ENCODE measurements at regions not wholly inside any gene's neighbourhood (a gene's known extent, or its start where the extent isn't known, plus 50 kb on each side); places are given as distances from the start of the nearest gene placed in this dataset.

DNA sequence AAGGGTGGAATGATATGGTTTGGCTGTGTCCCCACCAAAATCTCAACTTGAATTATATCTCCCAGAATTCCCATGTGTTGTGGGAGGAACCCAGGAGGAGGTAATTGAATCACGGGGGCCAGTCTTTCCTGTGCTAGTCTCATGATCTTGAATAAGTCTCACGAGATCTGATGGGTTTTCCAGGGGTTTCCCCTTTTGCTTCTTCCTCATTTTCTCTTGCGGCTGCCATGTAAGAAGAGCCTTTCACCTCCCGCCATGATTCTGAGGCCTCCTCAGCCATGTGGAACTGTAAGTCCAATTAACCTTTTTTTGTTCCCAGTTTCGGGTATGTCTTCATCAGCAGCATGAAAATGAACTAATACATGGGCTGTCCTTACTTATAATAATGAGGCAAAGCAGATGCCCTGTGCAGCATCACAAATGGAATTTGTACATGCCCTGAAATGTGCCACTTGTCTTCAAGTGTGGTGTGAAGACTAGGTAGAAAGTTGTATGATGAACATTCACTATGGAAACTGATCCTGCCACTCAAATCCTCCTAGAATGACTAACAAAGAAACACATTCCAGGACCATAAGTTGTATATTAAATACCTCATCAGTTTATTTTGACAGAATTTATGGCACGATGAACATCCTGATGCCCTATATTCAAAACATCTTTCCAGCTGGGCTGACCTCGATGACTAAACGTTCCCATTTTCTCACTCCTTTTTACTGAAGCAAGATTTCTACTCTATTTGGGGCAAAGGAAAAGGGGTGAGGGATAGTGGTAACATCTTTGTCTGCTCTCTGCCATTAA, 122.8 kb upstream of the CTTNBP2 start:
- no peaks in the 10 kb centered on the region for H3K36me3 ChIP-seq (ENCODE audit: control insufficient read depth, insufficient read depth, low read length)
- no peak overlapping the region for H3K4me3 Mint-ChIP-seq
- H3K4me1 ChIP-seq (ENCODE audit: control insufficient read depth, insufficient read depth, low read length, poor library complexity, severe bottlenecking), result no peaks in the 10 kb centered on the region
- H3K4me3 ChIP-seq (ENCODE audit: low read depth, low read length), result no peak overlapping the region
- H3K27me3 Mint-ChIP-seq, result no peaks in the 10 kb centered on the region
- ATAC-seq (ENCODE audit: low read depth in 2 of 2) (no peak), DNase-seq (no peak)
- H3K9me3 ChIP-seq (ENCODE audit: control insufficient read depth in 2 of 2, low read length in 2 of 2), result no peaks in the 10 kb centered on the region
- no peaks in the 10 kb centered on the region for H3K27me3 ChIP-seq (ENCODE audit: control insufficient read depth, insufficient read depth, low read length)
- no peaks in the 10 kb centered on the region for H3K4me1 Mint-ChIP-seq
- H3K36me3 Mint-ChIP-seq, result no peaks in the 10 kb centered on the region
- no peak overlapping the region for H3K27ac Mint-ChIP-seq
- H3K27ac ChIP-seq (ENCODE audit: insufficient read depth, low read length, poor library complexity, severe bottlenecking), result no peak overlapping the region
- H3K9me3 Mint-ChIP-seq, result peaks cover 0 to 3% (median 0%) of the 10 kb centered on the region in 7 donors

DNA sequence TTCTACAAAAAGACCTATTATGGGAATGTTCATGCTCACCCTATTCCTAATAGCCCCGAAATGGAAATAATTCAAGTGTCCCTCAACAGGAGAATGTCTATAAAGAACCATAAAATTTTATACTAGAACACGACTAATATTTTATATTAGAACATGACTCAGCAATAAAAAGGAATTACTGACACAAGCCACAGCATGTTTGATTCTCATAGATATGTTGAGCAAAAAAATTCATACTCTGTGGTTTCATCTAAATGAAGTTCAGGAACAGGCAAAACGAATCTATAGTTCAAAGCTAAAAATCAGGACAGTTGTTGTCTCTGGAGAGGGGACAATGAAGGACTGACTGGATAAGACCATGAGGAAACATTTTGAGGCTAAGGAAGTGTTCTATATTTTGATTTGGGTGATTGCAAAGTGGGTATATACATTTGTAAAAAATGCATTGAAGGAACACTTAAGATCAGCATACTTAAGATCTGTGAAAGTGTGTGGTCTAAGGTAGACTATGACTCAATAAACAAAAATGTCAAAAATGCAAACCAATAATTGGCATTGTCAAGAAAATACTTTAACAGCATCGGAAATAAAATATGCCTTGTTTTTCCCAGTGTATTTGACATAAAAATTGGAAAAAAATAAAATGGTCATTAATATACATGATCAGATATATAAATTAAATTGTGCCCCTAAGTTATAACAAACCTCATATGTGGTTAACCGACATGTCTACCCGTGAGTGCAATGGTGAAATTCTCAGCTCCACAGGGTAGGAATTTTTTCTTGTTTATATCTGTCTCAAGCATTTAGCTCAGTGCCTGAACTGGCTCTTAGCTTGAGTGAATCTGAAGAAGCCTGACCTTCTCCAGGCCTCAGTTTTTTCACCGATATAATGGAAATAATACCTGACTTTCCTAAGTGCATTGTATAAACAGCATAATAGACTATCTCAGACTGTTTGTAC, 124.9 kb upstream of the CTTNBP2 start:
- Mint-ChIP-seq H3K4me1 (no peaks in the 10 kb centered on the region), H3K9me3 (peaks cover 0 to 3% (median 0%) of the 10 kb centered on the region in 7 donors), H3K36me3 (no peaks in the 10 kb centered on the region), H3K27ac (no peak overlapping the region), H3K27me3 (no peaks in the 10 kb centered on the region), H3K4me3 (no peak overlapping the region)
- ATAC-seq (ENCODE audit: low read depth in 2 of 2) (no peak), DNase-seq (no peak)
- Histone ChIP-seq H3K4me3 (ENCODE audit: low read depth, low read length) (no peak overlapping the region), H3K27ac (ENCODE audit: insufficient read depth, low read length, poor library complexity, severe bottlenecking) (no peak overlapping the region), H3K9me3 (ENCODE audit: control insufficient read depth in 2 of 2, low read length in 2 of 2) (no peaks in the 10 kb centered on the region), H3K4me1 (ENCODE audit: control insufficient read depth, insufficient read depth, low read length, poor library complexity, severe bottlenecking) (no peaks in the 10 kb centered on the region), H3K27me3 (ENCODE audit: control insufficient read depth, insufficient read depth, low read length) (no peaks in the 10 kb centered on the region), H3K36me3 (ENCODE audit: control insufficient read depth, insufficient read depth, low read length) (no peaks in the 10 kb centered on the region)

DNA sequence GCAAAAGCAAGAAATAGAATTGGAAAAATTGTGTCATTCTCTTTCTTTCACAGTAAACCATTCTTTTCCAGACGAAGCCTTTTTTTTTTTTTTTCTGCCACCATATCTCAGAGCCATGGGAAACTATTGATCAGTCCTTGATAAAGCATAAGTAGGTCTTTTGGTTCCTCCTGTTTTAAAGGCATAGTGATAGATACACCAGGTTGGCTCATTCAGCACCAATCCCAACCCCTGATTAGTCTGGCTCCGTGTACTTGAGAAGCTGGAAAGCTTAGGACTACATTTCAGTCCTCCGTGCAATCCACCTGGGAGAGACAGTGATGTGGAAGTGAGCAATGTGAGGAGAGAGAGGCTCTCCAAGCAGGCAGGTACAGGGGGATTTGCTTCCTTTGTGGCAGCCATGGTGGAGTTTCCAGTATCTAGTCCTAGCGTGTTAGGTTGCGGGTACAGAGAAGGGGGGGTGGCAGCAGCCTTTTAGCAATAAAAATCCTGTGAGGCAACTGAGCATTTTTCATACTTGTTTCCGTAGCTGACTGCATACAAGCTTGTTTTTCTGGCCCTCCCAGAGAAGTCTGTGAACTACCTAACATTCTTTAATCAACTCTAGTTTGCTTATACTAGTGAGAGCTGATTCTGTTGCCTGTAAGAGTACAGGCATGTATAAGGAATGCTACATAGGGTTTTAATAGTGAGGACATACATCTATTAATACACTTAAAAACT, 127.4 kb upstream of the CTTNBP2 start:
- DNase-seq (no peak), ATAC-seq (ENCODE audit: low read depth in 2 of 2) (no peak)
- no peaks in the 10 kb centered on the region for H3K4me1 Mint-ChIP-seq
- no peaks in the 10 kb centered on the region for H3K27me3 Mint-ChIP-seq
- no peaks in the 10 kb centered on the region for H3K4me1 ChIP-seq (ENCODE audit: control insufficient read depth, insufficient read depth, low read length, poor library complexity, severe bottlenecking)
- no peak overlapping the region for H3K4me3 ChIP-seq (ENCODE audit: low read depth, low read length)
- peaks cover 0 to 3% (median 0%) of the 10 kb centered on the region in 7 donors for H3K9me3 Mint-ChIP-seq
- H3K27me3 ChIP-seq (ENCODE audit: control insufficient read depth, insufficient read depth, low read length), result no peaks in the 10 kb centered on the region
- H3K36me3 Mint-ChIP-seq, result no peaks in the 10 kb centered on the region
- no peak overlapping the region for H3K27ac ChIP-seq (ENCODE audit: insufficient read depth, low read length, poor library complexity, severe bottlenecking)
- H3K4me3 Mint-ChIP-seq, result no peak overlapping the region
- H3K36me3 ChIP-seq (ENCODE audit: control insufficient read depth, insufficient read depth, low read length), result no peaks in the 10 kb centered on the region
- H3K27ac Mint-ChIP-seq, result no peak overlapping the region
- no peaks in the 10 kb centered on the region for H3K9me3 ChIP-seq (ENCODE audit: control insufficient read depth in 2 of 2, low read length in 2 of 2)

DNA sequence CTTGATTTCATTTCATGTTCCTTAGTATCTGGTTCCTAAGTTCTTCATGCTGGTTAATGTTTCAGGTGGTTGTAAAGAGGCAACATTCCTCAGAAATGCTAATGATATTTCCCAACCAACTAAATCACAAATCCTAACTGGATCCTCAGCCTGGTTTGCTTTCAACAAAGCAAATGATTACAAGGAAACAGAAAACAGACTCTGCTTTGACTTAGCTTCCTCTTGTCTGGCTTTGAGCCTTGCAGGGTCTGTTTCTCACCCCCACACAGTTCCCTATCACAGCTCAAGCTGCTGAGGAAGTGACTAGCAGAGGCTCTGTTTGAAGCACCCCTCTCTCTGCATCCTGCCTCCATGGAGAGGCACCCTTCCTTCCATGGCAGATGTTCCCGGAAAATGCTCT, 130.2 kb upstream of the CTTNBP2 start:
- Mint-ChIP-seq H3K36me3 (no peaks in the 10 kb centered on the region), H3K4me1 (no peaks in the 10 kb centered on the region), H3K4me3 (no peak overlapping the region), H3K9me3 (peaks cover 0 to 4% (median 0%) of the 10 kb centered on the region in 7 donors), H3K27me3 (no peaks in the 10 kb centered on the region), H3K27ac (no peak overlapping the region)
- Histone ChIP-seq H3K27ac (ENCODE audit: insufficient read depth, low read length, poor library complexity, severe bottlenecking) (no peak overlapping the region), H3K36me3 (ENCODE audit: control insufficient read depth, insufficient read depth, low read length) (no peaks in the 10 kb centered on the region), H3K4me3 (ENCODE audit: low read depth, low read length) (no peak overlapping the region), H3K27me3 (ENCODE audit: control insufficient read depth, insufficient read depth, low read length) (no peaks in the 10 kb centered on the region), H3K4me1 (ENCODE audit: control insufficient read depth, insufficient read depth, low read length, poor library complexity, severe bottlenecking) (no peaks in the 10 kb centered on the region), H3K9me3 (ENCODE audit: control insufficient read depth in 2 of 2, low read length in 2 of 2) (no peaks in the 10 kb centered on the region)
- no peak for ATAC-seq (ENCODE audit: low read depth in 2 of 2)
- DNase-seq, result no peak

DNA sequence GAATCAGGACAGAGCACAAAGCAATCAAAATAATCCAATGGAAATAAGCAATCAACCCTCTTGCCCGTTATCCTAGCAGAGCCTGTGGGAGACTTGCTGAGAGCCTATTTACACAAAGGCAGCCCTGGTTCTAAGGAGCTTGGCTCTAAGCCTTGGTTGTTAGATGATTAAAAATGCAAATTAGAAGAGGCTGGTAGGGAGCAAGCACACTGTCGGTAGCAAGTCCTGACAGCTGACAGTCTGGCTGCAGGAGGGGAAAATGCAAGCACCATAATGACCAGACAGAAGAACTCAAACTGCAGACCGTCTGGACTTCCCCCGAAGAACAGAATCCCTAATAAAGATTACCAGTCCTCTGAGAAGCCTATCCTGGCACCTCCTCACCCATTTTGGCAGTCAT, 131.8 kb upstream of the CTTNBP2 start:
- Histone ChIP-seq H3K27me3 (ENCODE audit: control insufficient read depth, insufficient read depth, low read length) (no peaks in the 10 kb centered on the region), H3K27ac (ENCODE audit: insufficient read depth, low read length, poor library complexity, severe bottlenecking) (no peak overlapping the region), H3K4me3 (ENCODE audit: low read depth, low read length) (no peak overlapping the region), H3K4me1 (ENCODE audit: control insufficient read depth, insufficient read depth, low read length, poor library complexity, severe bottlenecking) (no peaks in the 10 kb centered on the region), H3K9me3 (ENCODE audit: control insufficient read depth in 2 of 2, low read length in 2 of 2) (no peaks in the 10 kb centered on the region), H3K36me3 (ENCODE audit: control insufficient read depth, insufficient read depth, low read length) (no peaks in the 10 kb centered on the region)
- ATAC-seq (ENCODE audit: low read depth in 2 of 2) (no peak), DNase-seq (no peak)
- no peaks in the 10 kb centered on the region for H3K27me3 Mint-ChIP-seq
- no peaks in the 10 kb centered on the region for H3K36me3 Mint-ChIP-seq
- H3K27ac Mint-ChIP-seq, result no peak overlapping the region
- peaks cover 0 to 4% (median 0%) of the 10 kb centered on the region in 7 donors for H3K9me3 Mint-ChIP-seq
- no peaks in the 10 kb centered on the region for H3K4me1 Mint-ChIP-seq
- H3K4me3 Mint-ChIP-seq, result peak overlapping the region in 1 of 4 donors; percentile 40

DNA sequence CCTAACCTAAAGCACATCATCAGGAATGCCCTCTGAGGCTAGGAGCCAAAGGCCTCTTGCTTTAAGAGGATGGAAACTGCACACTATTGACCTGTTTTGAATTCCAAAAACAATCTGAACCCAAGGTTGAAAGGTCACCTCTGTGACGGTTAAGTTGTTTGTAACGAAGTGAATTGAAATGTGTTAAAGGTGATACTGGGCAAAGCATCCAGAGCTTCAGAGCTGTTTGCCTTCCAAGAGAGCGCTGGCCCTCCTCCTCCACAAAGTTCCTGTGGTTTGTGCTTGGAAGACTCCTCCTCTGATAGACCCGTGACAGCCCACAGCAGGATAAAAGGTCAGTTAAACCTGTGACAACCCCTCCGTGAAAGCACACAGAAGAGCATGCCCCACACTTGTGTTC, 133.7 kb upstream of the CTTNBP2 start:
- DNase-seq (no peak), ATAC-seq (ENCODE audit: low read depth in 2 of 2) (no peak)
- H3K27me3 ChIP-seq (ENCODE audit: control insufficient read depth, insufficient read depth, low read length), result no peaks in the 10 kb centered on the region
- no peak overlapping the region for H3K27ac ChIP-seq (ENCODE audit: insufficient read depth, low read length, poor library complexity, severe bottlenecking)
- no peak overlapping the region for H3K4me3 Mint-ChIP-seq
- no peaks in the 10 kb centered on the region for H3K4me1 Mint-ChIP-seq
- no peaks in the 10 kb centered on the region for H3K36me3 ChIP-seq (ENCODE audit: control insufficient read depth, insufficient read depth, low read length)
- H3K27ac Mint-ChIP-seq, result no peak overlapping the region
- H3K9me3 Mint-ChIP-seq, result peaks cover 0 to 6% (median 0%) of the 10 kb centered on the region in 7 donors
- H3K27me3 Mint-ChIP-seq, result no peaks in the 10 kb centered on the region
- H3K9me3 ChIP-seq (ENCODE audit: control insufficient read depth in 2 of 2, low read length in 2 of 2), result no peaks in the 10 kb centered on the region
- H3K4me3 ChIP-seq (ENCODE audit: low read depth, low read length), result no peak overlapping the region
- no peaks in the 10 kb centered on the region for H3K4me1 ChIP-seq (ENCODE audit: control insufficient read depth, insufficient read depth, low read length, poor library complexity, severe bottlenecking)
- no peaks in the 10 kb centered on the region for H3K36me3 Mint-ChIP-seq

DNA sequence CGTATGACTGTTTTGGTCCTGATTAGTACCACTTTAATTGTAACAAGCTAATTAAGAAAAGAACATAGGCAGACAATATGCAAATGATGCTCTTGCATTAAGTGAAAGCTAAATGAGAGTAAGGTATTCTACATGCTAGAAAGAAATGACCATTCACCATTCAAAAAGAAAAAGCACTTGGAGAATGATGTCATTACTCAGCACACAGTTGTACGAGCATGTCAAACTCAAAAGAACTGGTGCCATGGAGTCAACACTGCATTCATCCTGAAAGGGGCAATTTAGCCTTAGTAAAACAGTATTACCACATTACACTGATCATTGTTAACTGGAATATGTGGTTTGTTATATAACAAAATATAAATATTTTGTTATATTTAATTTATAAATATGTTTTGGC, 136.2 kb upstream of the CTTNBP2 start:
- no peaks in the 10 kb centered on the region for H3K36me3 ChIP-seq (ENCODE audit: control insufficient read depth, insufficient read depth, low read length)
- H3K9me3 ChIP-seq (ENCODE audit: control insufficient read depth in 2 of 2, low read length in 2 of 2), result no peaks in the 10 kb centered on the region
- DNase-seq (no peak), ATAC-seq (ENCODE audit: low read depth in 2 of 2) (no peak)
- H3K27me3 Mint-ChIP-seq, result no peaks in the 10 kb centered on the region
- no peaks in the 10 kb centered on the region for H3K36me3 Mint-ChIP-seq
- no peak overlapping the region for H3K4me3 Mint-ChIP-seq
- no peak overlapping the region for H3K4me3 ChIP-seq (ENCODE audit: low read depth, low read length)
- H3K27ac Mint-ChIP-seq, result no peak overlapping the region
- H3K27me3 ChIP-seq (ENCODE audit: control insufficient read depth, insufficient read depth, low read length), result no peaks in the 10 kb centered on the region
- H3K4me1 Mint-ChIP-seq, result no peaks in the 10 kb centered on the region
- no peaks in the 10 kb centered on the region for H3K4me1 ChIP-seq (ENCODE audit: control insufficient read depth, insufficient read depth, low read length, poor library complexity, severe bottlenecking)
- H3K27ac ChIP-seq (ENCODE audit: insufficient read depth, low read length, poor library complexity, severe bottlenecking), result no peak overlapping the region
- H3K9me3 Mint-ChIP-seq, result peaks cover 0 to 6% (median 0%) of the 10 kb centered on the region in 7 donors
